ENCODE measurements at regions not wholly inside any gene's neighbourhood (a gene's known extent, or its start where the extent isn't known, plus 50 kb on each side); places are given as distances from the start of the nearest gene placed in this dataset.
"Not testable (repeated sequence)": the region's sequence is repeated elsewhere in the genome, so short reads cannot be mapped to it uniquely, and the experiment has no call there.

DNA sequence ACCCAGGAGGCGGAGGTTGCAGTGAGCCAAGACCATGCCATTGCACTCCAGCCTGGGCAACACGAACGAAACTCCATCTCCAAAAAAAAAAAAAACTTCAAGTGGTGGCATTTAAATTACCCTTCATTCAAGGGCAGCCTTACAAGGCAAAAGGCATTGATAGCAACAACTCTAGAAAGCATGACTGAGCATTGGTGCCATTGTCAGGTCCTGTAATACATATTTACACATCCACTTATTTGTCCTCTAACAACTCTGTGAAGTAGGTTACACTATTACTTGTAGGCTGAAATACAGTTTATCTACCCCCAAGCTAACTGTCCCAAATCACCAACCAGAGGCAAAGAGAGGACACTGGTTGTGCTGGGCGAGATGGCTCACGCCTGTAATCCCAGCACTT is 52.7 kb upstream of the LARP1 start:
- Mint-ChIP-seq H3K4me1 (no peaks in the 10 kb centered on the region), H3K36me3 (no peaks in the 10 kb centered on the region), H3K27ac (no peak overlapping the region), H3K9me3 (no peaks in the 10 kb centered on the region), H3K27me3 (peaks cover 4 to 11% (median 11%) of the 10 kb centered on the region in 3 donors), H3K4me3 (no peak overlapping the region)
- no peak for DNase-seq
- no peak for ATAC-seq (ENCODE audit: low read depth in 2 of 2)

DNA sequence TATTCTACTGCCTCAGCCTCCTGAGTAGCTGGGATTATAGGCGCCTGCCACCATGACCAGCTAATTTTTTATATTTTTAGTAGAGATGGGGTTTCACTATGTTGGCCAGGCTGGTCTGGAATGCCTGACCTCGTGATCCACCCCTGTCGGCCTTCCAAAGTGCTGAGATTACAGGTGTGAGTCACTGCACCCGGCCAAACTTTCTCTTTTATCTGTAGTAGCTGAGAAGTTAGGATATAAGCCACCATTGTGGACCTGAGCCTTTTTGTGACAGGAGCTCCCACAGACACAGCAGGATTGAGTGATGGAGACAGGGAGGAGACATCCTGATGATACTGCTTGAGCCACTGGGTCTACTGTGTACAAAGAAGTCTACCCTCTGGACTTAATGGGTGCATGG is 53.5 kb upstream of the LARP1 start:
- H3K27ac Mint-ChIP-seq; H3K9me3 Mint-ChIP-seq; H3K4me1 Mint-ChIP-seq; DNase-seq; ATAC-seq (ENCODE audit: low read depth in 2 of 2); H3K36me3 Mint-ChIP-seq; H3K4me3 Mint-ChIP-seq: not testable (repeated sequence)
- peaks cover 4 to 14% (median 11%) of the 10 kb centered on the region in 3 donors for H3K27me3 Mint-ChIP-seq

DNA sequence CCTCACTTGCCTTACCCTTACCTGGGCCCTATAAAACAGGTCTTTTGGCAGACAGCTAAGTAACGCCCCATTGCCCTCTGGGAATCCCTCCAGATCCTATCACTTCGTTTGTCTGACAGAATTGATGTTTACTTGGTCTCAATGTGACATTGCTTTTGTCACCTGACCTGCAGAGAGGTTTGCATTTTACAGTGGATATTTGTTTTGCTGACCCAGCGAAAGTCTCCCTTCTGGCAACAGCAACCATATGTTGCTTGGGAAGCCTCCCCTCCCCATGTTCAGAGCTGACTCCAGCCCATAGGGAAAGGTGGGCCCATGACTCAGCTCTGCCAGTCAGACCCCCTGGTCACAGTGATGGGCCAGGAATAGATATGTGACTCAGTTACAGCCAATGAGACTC is 54.0 kb upstream of the LARP1 start:
- no peak for DNase-seq
- Mint-ChIP-seq H3K36me3 (no peaks in the 10 kb centered on the region), H3K9me3 (no peaks in the 10 kb centered on the region), H3K4me3 (no peak overlapping the region), H3K27me3 (peaks cover 4 to 14% (median 11%) of the 10 kb centered on the region in 3 donors), H3K4me1 (no peaks in the 10 kb centered on the region), H3K27ac (no peak overlapping the region)
- ATAC-seq (ENCODE audit: low read depth in 2 of 2), result no peak

GRCh38 chr5:154700289-154700928 is 54.8 kb upstream of the LARP1 start:
- DNase-seq; H3K27ac Mint-ChIP-seq; ATAC-seq (ENCODE audit: low read depth in 2 of 2); H3K4me1 Mint-ChIP-seq; H3K4me3 Mint-ChIP-seq; H3K9me3 Mint-ChIP-seq; H3K36me3 Mint-ChIP-seq: not testable (repeated sequence)
- peaks cover 4 to 14% (median 11%) of the 10 kb centered on the region in 3 donors for H3K27me3 Mint-ChIP-seq

GRCh38 chr5:154698763-154699162 is 56.4 kb upstream of the LARP1 start:
- Mint-ChIP-seq H3K27me3 (peaks cover 4 to 14% (median 11%) of the 10 kb centered on the region in 3 donors), H3K4me3 (peak overlapping the region in 1 of 8 donors; percentile 21), H3K9me3 (peaks cover 0 to 3% (median 0%) of the 10 kb centered on the region in 7 donors), H3K4me1 (no peaks in the 10 kb centered on the region), H3K27ac (no peak overlapping the region), H3K36me3 (no peaks in the 10 kb centered on the region)
- ATAC-seq (ENCODE audit: low read depth in 2 of 2) (no peak), DNase-seq (no peak)

- Mint-ChIP-seq H3K36me3 (no peaks in the 10 kb centered on the region), H3K4me1 (no peaks in the 10 kb centered on the region), H3K27ac (no peak overlapping the region), H3K27me3 (peaks cover 6 to 19% (median 14%) of the 10 kb centered on the region in 3 donors), H3K9me3 (peaks cover 0 to 5% (median 0%) of the 10 kb centered on the region in 7 donors), H3K4me3 (no peak overlapping the region)
- no peak for ATAC-seq (ENCODE audit: low read depth in 2 of 2)
- DNase-seq, result no peak
These were observed 57.8 kb upstream of the LARP1 start for GRCh38 chr5:154697371-154697770.

DNA sequence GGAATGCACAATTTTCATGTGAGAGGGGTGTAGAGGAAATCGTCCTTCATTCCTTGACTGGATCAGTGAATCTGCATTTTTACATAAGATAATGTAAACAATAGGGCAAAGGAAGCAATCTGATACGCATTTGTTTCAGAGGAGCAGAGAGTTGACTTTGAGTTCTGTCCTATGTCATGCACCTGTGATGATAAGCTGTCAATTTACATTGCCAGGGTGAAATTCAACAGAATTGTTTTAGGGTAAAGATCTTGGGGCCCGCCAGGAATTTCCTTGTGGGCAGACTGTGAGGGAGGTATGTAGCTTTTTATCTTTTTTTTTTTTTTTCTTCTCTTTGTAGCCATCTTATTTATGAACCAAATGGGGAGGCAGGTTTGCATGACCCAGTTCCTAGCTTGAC is 58.3 kb upstream of the LARP1 start:
- H3K9me3 Mint-ChIP-seq, result peaks cover 0 to 5% (median 0%) of the 10 kb centered on the region in 7 donors
- ATAC-seq (ENCODE audit: low read depth in 2 of 2) (no peak), DNase-seq (no peak)
- no peak overlapping the region for H3K27ac Mint-ChIP-seq
- no peak overlapping the region for H3K4me3 Mint-ChIP-seq
- H3K27me3 Mint-ChIP-seq, result peaks cover 11 to 23% (median 18%) of the 10 kb centered on the region in 3 donors
- no peaks in the 10 kb centered on the region for H3K4me1 Mint-ChIP-seq
- no peaks in the 10 kb centered on the region for H3K36me3 Mint-ChIP-seq

GRCh38 chr5:154694159-154694558 is 61.0 kb upstream of the LARP1 start:
- DNase-seq (no peak), ATAC-seq (ENCODE audit: low read depth in 2 of 2) (no peak)
- H3K36me3 Mint-ChIP-seq, result no peaks in the 10 kb centered on the region
- no peaks in the 10 kb centered on the region for H3K4me1 Mint-ChIP-seq
- H3K27ac Mint-ChIP-seq, result no peak overlapping the region
- H3K27me3 Mint-ChIP-seq, result peaks cover 7 to 18% (median 12%) of the 10 kb centered on the region in 3 donors
- H3K9me3 Mint-ChIP-seq, result peaks cover 0 to 5% (median 2%) of the 10 kb centered on the region in 7 donors
- H3K4me3 Mint-ChIP-seq, result no peak overlapping the region

GRCh38 chr5:154690488-154690887 is 64.7 kb upstream of the LARP1 start:
- Mint-ChIP-seq H3K27ac (no peak overlapping the region), H3K27me3 (peaks cover 8 to 18% (median 13%) of the 10 kb centered on the region in 3 donors), H3K4me3 (no peak overlapping the region), H3K36me3 (no peaks in the 10 kb centered on the region), H3K4me1 (no peaks in the 10 kb centered on the region), H3K9me3 (peaks cover 0 to 5% (median 4%) of the 10 kb centered on the region in 7 donors)
- no peak for ATAC-seq (ENCODE audit: low read depth in 2 of 2)
- DNase-seq, result no peak

GRCh38 chr5:154686490-154686889 is 68.7 kb upstream of the LARP1 start:
- no peak for DNase-seq
- Mint-ChIP-seq H3K4me1 (peaks cover 4 to 7% (median 6%) of the 10 kb centered on the region in 3 donors), H3K27ac (no peak overlapping the region), H3K9me3 (peaks cover 0 to 4% (median 0%) of the 10 kb centered on the region in 7 donors), H3K27me3 (peaks cover 4 to 24% (median 8%) of the 10 kb centered on the region in 3 donors), H3K4me3 (no peak overlapping the region), H3K36me3 (no peaks in the 10 kb centered on the region)
- ATAC-seq (ENCODE audit: low read depth in 2 of 2), result no peak

- H3K27ac Mint-ChIP-seq, result peak overlapping the region in 2 of 6 donors; percentile 6 to 32
- peaks cover 4 to 7% (median 6%) of the 10 kb centered on the region in 3 donors for H3K4me1 Mint-ChIP-seq
- peaks cover 4 to 24% (median 8%) of the 10 kb centered on the region in 3 donors for H3K27me3 Mint-ChIP-seq
- ATAC-seq (ENCODE audit: low read depth in 2 of 2), result peak; percentile 54 to 58
- DNase-seq, result no peak
- H3K9me3 Mint-ChIP-seq, result peaks cover 0 to 2% (median 0%) of the 10 kb centered on the region in 7 donors
- no peaks in the 10 kb centered on the region for H3K36me3 Mint-ChIP-seq
- peak overlapping the region; percentile 68 to 87 (median 80) for H3K4me3 Mint-ChIP-seq
These were observed 71.9 kb upstream of the LARP1 start for GRCh38 chr5:154683101-154683880.

DNA sequence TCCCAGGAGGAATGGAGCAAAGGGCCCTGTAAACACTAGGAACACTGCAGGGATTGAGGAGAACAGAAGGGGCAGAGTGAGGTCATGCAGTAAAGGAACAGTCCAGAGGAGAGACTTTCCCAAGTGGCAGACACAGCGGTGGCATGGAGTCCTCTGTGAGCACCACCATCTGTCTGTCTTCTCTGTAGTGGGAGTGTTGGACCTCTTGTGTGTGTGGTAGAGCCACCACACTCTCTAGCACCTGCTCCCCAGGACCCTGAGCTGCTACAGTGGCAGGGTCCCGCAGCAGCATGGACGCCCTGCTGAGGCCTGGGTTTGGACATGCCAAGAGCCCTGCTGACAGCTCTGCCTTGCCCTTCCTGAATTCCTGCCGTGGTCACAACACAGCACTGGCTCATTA is 75.7 kb upstream of the LARP1 start:
- H3K27ac Mint-ChIP-seq, result no peak overlapping the region

DNA sequence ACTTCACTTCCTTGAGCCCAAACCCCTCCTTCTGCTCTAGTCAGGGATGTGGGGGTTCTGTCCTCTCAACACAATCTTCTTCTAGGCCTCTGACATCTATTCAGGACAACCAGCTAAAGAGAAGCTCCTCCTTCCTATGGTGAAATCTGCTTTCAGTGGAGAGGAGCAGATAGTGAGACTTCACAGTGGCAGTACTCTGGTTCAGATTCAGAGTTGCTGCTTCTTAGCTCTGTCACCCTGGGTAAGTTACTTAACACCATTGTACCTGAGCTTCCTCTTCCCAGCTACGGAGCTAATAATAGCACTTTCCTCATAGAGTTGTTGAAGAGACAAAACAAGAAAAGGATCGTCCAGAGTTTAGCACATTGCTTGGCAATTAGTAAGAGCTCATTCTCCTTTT is 77.3 kb upstream of the LARP1 start:
- Mint-ChIP-seq H3K9me3 (peaks cover 0 to 3% (median 0%) of the 10 kb centered on the region in 7 donors), H3K4me3 (no peak overlapping the region), H3K27ac (peak overlapping the region in 1 of 6 donors; percentile 39), H3K27me3 (peaks cover 0 to 5% (median 4%) of the 10 kb centered on the region in 3 donors), H3K4me1 (no peaks in the 10 kb centered on the region), H3K36me3 (no peaks in the 10 kb centered on the region)
- ATAC-seq (ENCODE audit: low read depth in 2 of 2) (no peak), DNase-seq (no peak)

More for the DNA sequence above, 75.7 kb upstream of the LARP1 start:
- Mint-ChIP-seq H3K4me3 (no peak overlapping the region), H3K4me1 (peaks cover 4 to 7% (median 6%) of the 10 kb centered on the region in 3 donors), H3K36me3 (no peaks in the 10 kb centered on the region), H3K27me3 (peaks cover 0 to 9% (median 1%) of the 10 kb centered on the region in 3 donors), H3K9me3 (peaks cover 0 to under 1% (median 0%) of the 10 kb centered on the region in 7 donors)
- DNase-seq, result no peak
- ATAC-seq (ENCODE audit: low read depth in 2 of 2), result no peak

GRCh38 chr5:154676508-154676907 is 78.7 kb upstream of the LARP1 start:
- no peak for ATAC-seq (ENCODE audit: low read depth in 2 of 2)
- DNase-seq, result no peak
- no peak overlapping the region for H3K27ac Mint-ChIP-seq
- H3K27me3 Mint-ChIP-seq, result peaks cover 0 to 5% (median 4%) of the 10 kb centered on the region in 3 donors
- H3K4me3 Mint-ChIP-seq, result no peak overlapping the region
- peaks cover 0 to 3% (median 0%) of the 10 kb centered on the region in 7 donors for H3K9me3 Mint-ChIP-seq
- H3K4me1 Mint-ChIP-seq, result no peaks in the 10 kb centered on the region
- no peaks in the 10 kb centered on the region for H3K36me3 Mint-ChIP-seq
